K562 (cell line): ENCODE measurements at regions not wholly inside any gene's neighbourhood (a gene's known extent, or its start where the extent isn't known, plus 50 kb on each side); places are given as distances from the start of the nearest gene placed in this dataset.
A peak's percentile ranks its signal among the peaks of the same experiment; 100 is the strongest.

ENCODE experiments used
- ATAC-seq: fragments of 200-7000 bp; cut with Tn5 transposase; 3 replicates; pipeline ENCODE4 v1.9.1; 2020; ENCODE audit warnings: moderate library complexity
- BruUV-seq: library from RNA; stranded (reverse); fragments of 400-500 nt; replicated peaks from 2 replicates; lab custom pipeline; 2021; lab: Mats Ljungman, UMichigan
- CTCF ChIA-PET: fragments of 300-600 bp; formaldehyde crosslinking; extraction: SDS; loops from one replicate; lab custom pipeline; 2021; ENCODE audit warnings: low intra/inter-chr PET ratio; lab: Yijun Ruan, JAX
- POLR2A ChIA-PET: fragments of 300-600, 350-650 bp; sonication (Branson Sonifier 250); formaldehyde crosslinking; extraction: SDS; loops from one replicate; lab custom pipeline; 2021; ENCODE audit warnings: antibody characterized with exemption, inconsistent platforms; lab: Yijun Ruan, JAX
- DNase-seq, 4 experiments: peaks; one replicate each; pipeline versions ENCODE4 v3.0.0 to v3.0.0-alpha.2; 2011 to 2018; ENCODE audit warnings: low spot score in 3 of 4, mixed read lengths in 3 of 4; ENCODE audit errors: extremely low read depth in 1 of 4
- FAIRE-seq: peaks from 2 replicates; lab custom pipeline; 2011; peaks lifted over from hg19 to GRCh38; lab: Jason Lieb, UNC
- H2AFZ ChIP-seq: 2 replicates; pipeline ENCODE4 v1.6.0; 2011; ENCODE audit warnings: low read depth, low read length, control low read depth, inconsistent platforms
- H3K27ac ChIP-seq: fragments of 200-600 bp; 3 replicates; pipeline ENCODE4 v1.8.0; 2011; ENCODE audit warnings: low read depth, mild to moderate bottlenecking, control low read depth, inconsistent platforms, low read length, moderate library complexity, mixed read lengths; ENCODE audit errors: extremely low read depth
- H3K27me3 ChIP-seq, 2 experiments: fragments of 300-600 bp in 1 of 2; 2 replicates in 1 of 2; 3 replicates in 1 of 2; pipeline versions ENCODE4 v1.6.0 to v1.8.0; 2011; ENCODE audit warnings: inconsistent platforms in 2 of 2, low read length in 2 of 2, mild to moderate bottlenecking in 1 of 2, mixed read lengths in 1 of 2, moderate library complexity in 1 of 2; ENCODE audit not compliant: control insufficient read depth in 2 of 2, insufficient read depth in 2 of 2
- H3K36me3 ChIP-seq: fragments of 300-600 bp; 3 replicates; pipeline ENCODE4 v1.8.0; 2011; ENCODE audit warnings: mild to moderate bottlenecking, low read length, inconsistent platforms; ENCODE audit not compliant: control insufficient read depth, insufficient read depth
- H3K4me1 ChIP-seq, 2 experiments: fragments of 200-600 bp in 1 of 2; replicated peaks in 1 of 2; 2 replicates in 1 of 2; 3 replicates in 1 of 2; pipeline versions ENCODE4 v1.5.1 to v1.8.0; 2011; ENCODE audit warnings: inconsistent platforms in 2 of 2, low read length in 2 of 2, mild to moderate bottlenecking in 1 of 2, mixed read lengths in 1 of 2, moderate library complexity in 1 of 2; ENCODE audit not compliant: control insufficient read depth in 2 of 2, insufficient read depth in 2 of 2
- H3K4me2 ChIP-seq: 2 replicates; pipeline ENCODE4 v1.6.1; 2011; ENCODE audit warnings: low read length, control low read depth, inconsistent platforms, mixed read lengths; ENCODE audit not compliant: insufficient read depth
- H3K4me3 ChIP-seq: fragments of 200-600 bp; sonication (generic), shearing (Covaris generic); 2 replicates; pipeline ENCODE4 v1.5.1; 2016; ENCODE audit warnings: control low read depth, inconsistent platforms
- H3K79me2 ChIP-seq: fragments of 200-600 bp; 3 replicates; pipeline ENCODE4 v1.8.0; 2011; ENCODE audit warnings: low read length, inconsistent platforms; ENCODE audit not compliant: control insufficient read depth, insufficient read depth
- H3K9ac ChIP-seq, 2 experiments: 2 replicates each; pipeline versions ENCODE4 v1.6.0 to v1.6.1; 2011; ENCODE audit warnings: low read depth in 2 of 2, low read length in 2 of 2, control low read depth in 1 of 2, inconsistent platforms in 1 of 2, mild to moderate bottlenecking in 1 of 2, mixed read lengths in 1 of 2; ENCODE audit not compliant: insufficient read depth in 1 of 2
- H3K9me1 ChIP-seq: one replicate; pipeline ENCODE4 v1.6.0; 2011; ENCODE audit warnings: inconsistent platforms, mild to moderate bottlenecking, low read length, moderate library complexity; ENCODE audit not compliant: control insufficient read depth, insufficient read depth
- H3K9me3 ChIP-seq: replicated peaks from 2 replicates; pipeline ENCODE4 v1.5.1; 2011; ENCODE audit warnings: low read depth, low read length, inconsistent platforms; ENCODE audit not compliant: control insufficient read depth, insufficient read depth
- H4K20me1 ChIP-seq: replicated peaks from 2 replicates; pipeline ENCODE4 v1.6.1; 2011; ENCODE audit warnings: low read length, inconsistent platforms, mixed read lengths; ENCODE audit not compliant: control insufficient read depth, insufficient read depth
- BACH1 ChIP-seq: fragments of 200-800 bp; sonication (Bioruptor generic); IDR thresholded peaks from 2 replicates; pipeline ENCODE4 v1.6.1; 2016; ENCODE audit warnings: missing genetic modification characterization, missing compliant biosample characterization
- CBX5 ChIP-seq: IDR thresholded peaks from 2 replicates; pipeline ENCODE4 v1.6.1; 2014; ENCODE audit warnings: low read depth, borderline replicate concordance
- CXXC5 ChIP-seq: fragments of 250-450 bp; sonication (Bioruptor Pico); IDR thresholded peaks from 2 replicates; pipeline ENCODE4 v1.8.0; 2022; ENCODE audit warnings: inconsistent platforms, mild to moderate bottlenecking, moderate library complexity
- DDX20 ChIP-seq: fragments of 450-650 bp; IDR thresholded peaks from 2 replicates; pipeline ENCODE4 v1.6.1; 2016; ENCODE audit warnings: missing genetic modification characterization, low read depth, mild to moderate bottlenecking, missing compliant biosample characterization, moderate library complexity
- DMBX1 ChIP-seq: fragments of 250-450 bp; sonication (Bioruptor Pico); IDR thresholded peaks from 2 replicates; pipeline ENCODE4 v1.8.0; 2022; ENCODE audit warnings: inconsistent platforms, mild to moderate bottlenecking, moderate library complexity, borderline replicate concordance
- HDAC8 ChIP-seq: fragments of 450-650 bp; IDR thresholded peaks from 2 replicates; pipeline ENCODE4 v1.6.1; 2016; ENCODE audit warnings: mild to moderate bottlenecking, missing genetic modification characterization, moderate library complexity, missing compliant biosample characterization
- HIVEP1 ChIP-seq: fragments of 250-450 bp; sonication (Bioruptor Pico); IDR thresholded peaks from 2 replicates; pipeline ENCODE4 v1.4.0; 2020; ENCODE audit warnings: mild to moderate bottlenecking
- PBX2 ChIP-seq, 2 experiments: IDR thresholded peaks in 1 of 2; conservative IDR thresholded peaks in 1 of 2; 2 replicates each; pipeline ENCODE4 v1.6.1; 2016; ENCODE audit warnings: low read depth in 2 of 2, mild to moderate bottlenecking in 1 of 2, missing compliant biosample characterization in 1 of 2, missing genetic modification characterization in 1 of 2, moderate library complexity in 1 of 2
- TEAD1 ChIP-seq, 2 experiments: fragments of 450-650 bp in 1 of 2; sonication (generic) in 1 of 2; formaldehyde crosslinking; IDR thresholded peaks; 2 replicates each; pipeline versions ENCODE4 v1.4.0 to v1.8.0; 2020 to 2022; ENCODE audit warnings: mild to moderate bottlenecking in 2 of 2, missing genetic modification reagents in 1 of 2
- ZBTB17 ChIP-seq: fragments of 450-650 bp; formaldehyde crosslinking; IDR thresholded peaks from 2 replicates; pipeline ENCODE4 v1.4.0; 2020; ENCODE audit warnings: mild to moderate bottlenecking
- ZBTB9 ChIP-seq: fragments of 450-650 bp; formaldehyde crosslinking; IDR thresholded peaks from 2 replicates; pipeline ENCODE4 v1.4.0; 2020; ENCODE audit warnings: mild to moderate bottlenecking, moderate library complexity
- ZNF133 ChIP-seq: fragments of 250-450 bp; sonication (Bioruptor Pico); IDR thresholded peaks from 2 replicates; pipeline ENCODE4 v1.4.0; 2020; ENCODE audit warnings: mild to moderate bottlenecking
- ZNF165 ChIP-seq: fragments of 250-450 bp; sonication (Bioruptor Pico); IDR thresholded peaks from 2 replicates; pipeline ENCODE4 v1.4.0; 2020; ENCODE audit warnings: borderline replicate concordance
- ZNF311 ChIP-seq: fragments of 250-450 bp; sonication (Bioruptor Pico); IDR thresholded peaks from 2 replicates; pipeline ENCODE4 v1.4.0; 2020; ENCODE audit warnings: mild to moderate bottlenecking, moderate library complexity
- ZNF41 ChIP-seq: fragments of 250-450 bp; sonication (Bioruptor Pico); conservative IDR thresholded peaks from 2 replicates; pipeline ENCODE4 v1.4.0; 2020; ENCODE audit warnings: mild to moderate bottlenecking
- ZNF764 ChIP-seq: fragments of 250-450 bp; sonication (Bioruptor Pico); IDR thresholded peaks from 2 replicates; pipeline ENCODE4 v1.4.0; 2020; ENCODE audit warnings: low read depth, mild to moderate bottlenecking, moderate library complexity
- ZNF766 ChIP-seq: fragments of 200-800 bp; sonication (Bioruptor generic); conservative IDR thresholded peaks from 2 replicates; pipeline ENCODE4 v1.6.1; 2016; ENCODE audit warnings: missing genetic modification characterization, missing compliant biosample characterization
- WGBS: fragments of 100-300 bp; shearing (Covaris generic); methylation state at CpG from one replicate; pipeline ENCODE4 v1.1.6; 2016; ENCODE audit warnings: low coverage, mixed read lengths; ENCODE audit not compliant: insufficient coverage; ENCODE audit errors: missing lambda C conversion rate; 5-methylcytosine and 5-hydroxymethylcytosine counted together
- in situ Hi-C: fragments of 300-500 bp; cut with MboI; formaldehyde crosslinking; loops from 4 replicates; pipeline ENCODE4 v1.15.0; 2018; ENCODE audit warnings: inconsistent platforms, mixed read lengths
- intact Hi-C: fragments of 100-400 bp; cut with micrococcal nuclease; formaldehyde crosslinking; loops from 2 replicates; pipeline ENCODE4 v1.14.2; 2022

GRCh38 chr15:67920524-67921240 is 80.8 kb upstream of the RNU6-1 start:
- Histone ChIP-seq H3K4me3 (no peak overlapping the region), H3K36me3 (no peaks in the 10 kb centered on the region), H3K27ac (no peak overlapping the region), H3K79me2 (no peaks in the 10 kb centered on the region), H3K4me2 (peak overlapping the region; percentile 26; the same call in 1 of the 2 replicates), H3K27me3 (no peaks in the 10 kb centered on the region), H4K20me1 (no peaks in the 10 kb centered on the region), H3K9me3 (no peaks in the 10 kb centered on the region), H3K4me1 (peaks cover 2 to 38% of the 10 kb centered on the region in 2 experiments; a peak in 4 of 5 replicates), H3K9ac (no peak overlapping the region), H2AFZ (peak overlapping the region; percentile 35), H3K9me1 (no peaks in the 10 kb centered on the region)
- BruUV-seq = no TSS peak
- FAIRE-seq = peak; percentile 23
- 0 out of 3 replicates have a peak, but pooled peaks have one; percentile 15 for ATAC-seq
- intact Hi-C loops = loop anchor here (5.0 kb wide), 1 partner anchor 38 kb away; no protein-coding TSS in a partner anchor
- in situ Hi-C loops = no loop called here
- peak in 1 of 4 experiments; percentile 53 for DNase-seq
- 4% methylated on average over 6 of the region's 6 CpGs for WGBS
- ChIA-PET POLR2A (no interaction called here), CTCF (no interaction called here)
- TF ChIP-seq HIVEP1 (peak; percentile 89), ZNF165 (CRISPR knock-in tag) (peak; percentile 92; the same call in 1 of the 2 replicates), ZBTB9 (CRISPR knock-in tag) (peak; percentile 90; the same call in 1 of the 2 replicates), ZNF766 (CRISPR knock-in tag) (peak; percentile 79), CXXC5 (CRISPR knock-in tag) (peak; percentile 69), PBX2 (CRISPR knock-in tag; IDR thresholded peaks at IDR 0.05; ENCODE audit: low read depth) (no peak), PBX2 (tag; conservative IDR thresholded peaks at IDR 0.05; ENCODE audit: low read depth) (peak; percentile 56), ZNF41 (CRISPR knock-in tag) (peak; percentile 89), DMBX1 (CRISPR knock-in tag) (peak; percentile 93), ZNF133 (CRISPR knock-in tag) (peak; percentile 63; the same call in 1 of the 2 replicates), ZNF764 (CRISPR knock-in tag) (no peak), BACH1 (tag) (peak; percentile 69; the same call in 1 of the 2 replicates), DDX20 (peak; percentile 93), TEAD1 (CRISPR knock-in tag; IDR thresholded peaks at IDR 0.05) (peak in 1 of 2 experiments; percentile 93; a peak in 2 of 4 replicates), CBX5 (no peak), ZNF311 (CRISPR knock-in tag) (peak; percentile 39; the same call in 1 of the 2 replicates), ZBTB17 (CRISPR knock-in tag) (0 out of 2 replicates have a peak, but pooled peaks have one; percentile 52), HDAC8 (tag) (peak; percentile 62; the same call in 1 of the 2 replicates)
